Mesothelial cell of epicardium (in vitro differentiated cells): ENCODE measurements at regions not wholly inside any gene's neighbourhood (a gene's known extent, or its start where the extent isn't known, plus 50 kb on each side); places are given as distances from the start of the nearest gene placed in this dataset.

ENCODE experiments used
- DNase-seq, 2 experiments: peaks; one replicate each; pipeline ENCODE4 v3.0.0; 2021; ENCODE audit warnings: low spot score in 2 of 2; ENCODE audit not compliant: unreplicated experiment in 2 of 2
- H3K27ac Mint-ChIP-seq: 2 replicates; pipeline ENCODE4 v1.8.0; 2021; ENCODE audit warnings: mixed read lengths
- H3K27me3 Mint-ChIP-seq: 2 replicates; pipeline ENCODE4 v1.8.0; 2021; ENCODE audit warnings: low read depth, mixed read lengths
- H3K36me3 Mint-ChIP-seq: 2 replicates; pipeline ENCODE4 v1.8.0; 2021; ENCODE audit warnings: mixed read lengths
- H3K4me1 Mint-ChIP-seq: 2 replicates; pipeline ENCODE4 v1.8.0; 2021; ENCODE audit warnings: mixed read lengths
- H3K4me3 Mint-ChIP-seq: 2 replicates; pipeline ENCODE4 v1.8.0; 2021; ENCODE audit warnings: mild to moderate bottlenecking, moderate library complexity, mixed read lengths
- H3K9me3 Mint-ChIP-seq: 2 replicates; pipeline ENCODE4 v1.8.0; 2021; ENCODE audit warnings: mixed read lengths
- CTCF ChIP-seq: fragments of 200-600 bp; sonication (generic); IDR thresholded peaks from one replicate; pipeline ENCODE4 v1.5.0; 2021; ENCODE audit warnings: antibody characterized with exemption; ENCODE audit not compliant: unreplicated experiment

DNA sequence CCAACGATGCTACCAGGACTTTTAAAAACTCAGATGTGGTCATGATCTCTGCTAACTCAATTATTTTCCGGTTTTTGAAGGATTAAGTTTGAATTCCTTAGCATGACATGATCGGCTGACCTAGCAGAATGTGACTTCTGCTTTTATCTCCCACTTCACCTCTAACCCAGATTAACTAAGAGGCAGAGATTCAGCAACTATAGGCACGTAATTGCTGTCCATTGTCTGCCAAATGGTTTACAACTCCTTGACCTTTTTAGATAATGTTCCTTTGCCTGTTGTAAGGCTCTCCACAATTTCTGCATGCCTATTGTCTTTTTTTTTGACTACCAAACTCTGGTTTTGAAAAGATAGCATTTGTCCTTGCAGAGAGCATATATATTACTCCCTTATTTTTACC lies 268.2 kb downstream of the BRINP1 start:
- H3K27ac Mint-ChIP-seq, result no peak overlapping the region
- H3K4me3 Mint-ChIP-seq, result no peak overlapping the region
- no peak for DNase-seq
- H3K4me1 Mint-ChIP-seq, result no peaks in the 10 kb centered on the region
- H3K27me3 Mint-ChIP-seq, result peaks cover 3% of the 10 kb centered on the region
- no peaks in the 10 kb centered on the region for H3K36me3 Mint-ChIP-seq
- no peak for TF ChIP-seq CTCF
- no peaks in the 10 kb centered on the region for H3K9me3 Mint-ChIP-seq

- TF ChIP-seq CTCF, result no peak
- Mint-ChIP-seq H3K4me3 (no peak overlapping the region), H3K4me1 (no peaks in the 10 kb centered on the region), H3K27me3 (peaks cover 23% of the 10 kb centered on the region), H3K27ac (no peak overlapping the region), H3K36me3 (no peaks in the 10 kb centered on the region), H3K9me3 (no peaks in the 10 kb centered on the region)
- no peak for DNase-seq
Observed at GRCh38 chr9:119114681-119115080, 254.6 kb downstream of the BRINP1 start.
